GM21515 (cell line): ENCODE measurements at regions not wholly inside any gene's neighbourhood (a gene's known extent, or its start where the extent isn't known, plus 50 kb on each side); places are given as distances from the start of the nearest gene placed in this dataset.
A peak's percentile ranks its signal among the peaks of the same experiment; 100 is the strongest.

Source experiments
- ATAC-seq: cut with Tn5 transposase; IDR thresholded peaks from one replicate; pipeline ENCODE4 v1.9.1; 2021; ENCODE audit not compliant: unreplicated experiment

- ATAC-seq, result no peak
Observed at GRCh38 chr7:16978358-16979244, 96.8 kb upstream of the AGR3 start.

GRCh38 chr7:16980539-16980938 lies 98.8 kb upstream of the AGR3 start:
- ATAC-seq, result no peak

GRCh38 chr7:16982640-16983350 lies 101.0 kb upstream of the AGR3 start:
- ATAC-seq, result no peak

- no peak for ATAC-seq
Observed at GRCh38 chr7:16984375-16984774, 102.6 kb upstream of the AGR3 start.

- ATAC-seq, result no peak
Observed at GRCh38 chr7:16985621-16986020, 103.8 kb upstream of the AGR3 start.

- ATAC-seq, result no peak
Observed at GRCh38 chr7:16986755-16987154, 105.0 kb upstream of the AGR3 start.

- ATAC-seq, result no peak
Observed at GRCh38 chr7:16989811-16990413, 108.1 kb upstream of the AGR3 start.

GRCh38 chr7:16991551-16991950 lies 109.8 kb upstream of the AGR3 start:
- ATAC-seq, result no peak

- no peak for ATAC-seq
Observed at GRCh38 chr7:16993543-16993942, 111.8 kb upstream of the AGR3 start.

- no peak for ATAC-seq
Observed at GRCh38 chr7:16998481-16999051, 116.8 kb upstream of the AGR3 start.

- ATAC-seq, result no peak
Observed at GRCh38 chr7:16999541-17000267, 117.9 kb upstream of the AGR3 start.

GRCh38 chr7:17005271-17005670 lies 123.5 kb upstream of the AGR3 start:
- no peak for ATAC-seq

- ATAC-seq, result no peak
Observed at GRCh38 chr7:17007841-17008240, 126.1 kb upstream of the AGR3 start.

- no peak for ATAC-seq
Observed at GRCh38 chr7:17009007-17009719, 127.4 kb upstream of the AGR3 start.

- ATAC-seq, result no peak
Observed at GRCh38 chr7:17009933-17010332, 128.2 kb upstream of the AGR3 start.

GRCh38 chr7:17010637-17011300 lies 129.0 kb upstream of the AGR3 start:
- peak; percentile 60 for ATAC-seq

- no peak for ATAC-seq
Observed at GRCh38 chr7:17013204-17013603, 131.4 kb upstream of the AGR3 start.

- no peak for ATAC-seq
Observed at GRCh38 chr7:17014686-17015085, 132.9 kb upstream of the AGR3 start.

GRCh38 chr7:17015598-17016031 lies 133.8 kb upstream of the AGR3 start:
- no peak for ATAC-seq
